Sigmoid colon (tissue), 6 donors: ENCODE measurements at regions not wholly inside any gene's neighbourhood (a gene's known extent, or its start where the extent isn't known, plus 50 kb on each side); places are given as distances from the start of the nearest gene placed in this dataset.
A peak's percentile ranks its signal among the peaks of the same experiment; 100 is the strongest.

Experiments
- DNase-seq: peaks from one replicate; pipeline ENCODE4 v3.0.0-alpha.2; 2019
- H3K27ac ChIP-seq, 4 donors: fragments of 200-600 bp; sonication (generic); one replicate each; pipeline ENCODE4 v1.5.1; 2016 to 2019; ENCODE audit warnings: mild to moderate bottlenecking in 1 of 4
- H3K27me3 ChIP-seq, 3 donors: fragments of 200-600 bp; sonication (generic); one replicate each; pipeline ENCODE4 v1.5.1; 2019; ENCODE audit warnings: mild to moderate bottlenecking in 1 of 3
- H3K36me3 ChIP-seq, 4 donors: fragments of 200-600 bp; sonication (generic); one replicate each; pipeline ENCODE4 v1.5.1; 2016 to 2019
- H3K4me1 ChIP-seq, 4 donors: fragments of 200-600 bp; sonication (generic); one replicate each; pipeline ENCODE4 v1.5.1; 2017 to 2019
- H3K4me3 ChIP-seq, 4 donors: fragments of 200-600 bp; sonication (generic); one replicate each; pipeline ENCODE4 v1.5.1; 2017 to 2019; ENCODE audit warnings: mild to moderate bottlenecking in 2 of 4, moderate library complexity in 1 of 4
- H3K9me3 ChIP-seq, 4 donors: fragments of 200-600 bp in 3 of 4; sonication (generic) in 3 of 4; one replicate each; pipeline versions ENCODE4 v1.5.1 to v1.6.1; 2013 to 2019
- CTCF ChIP-seq, 4 experiments: fragments of 450-650 bp in 3 of 4; fragments of 200-600 bp in 1 of 4; IDR thresholded peaks; one replicate each; pipeline ENCODE4 v1.5.1; 2016 to 2019; ENCODE audit warnings: antibody characterized with exemption in 4 of 4, mild to moderate bottlenecking in 3 of 4, moderate library complexity in 2 of 4
- EP300 ChIP-seq, 4 donors: sonication (generic); formaldehyde crosslinking; IDR thresholded peaks; one replicate each; pipeline ENCODE4 v1.6.1; 2017; ENCODE audit warnings: antibody characterized with exemption in 4 of 4
- POLR2A ChIP-seq, 2 donors: fragments of 450-650 bp; IDR thresholded peaks; one replicate each; pipeline ENCODE4 v1.6.1; 2016; ENCODE audit warnings: antibody characterized with exemption in 2 of 2, mild to moderate bottlenecking in 2 of 2, moderate library complexity in 2 of 2
- POLR2AphosphoS5 ChIP-seq, 4 donors: sonication (generic); formaldehyde crosslinking; IDR thresholded peaks; one replicate each; pipeline ENCODE4 v1.6.1; 2017; ENCODE audit warnings: antibody characterized with exemption in 4 of 4
- WGBS, 2 donors: extraction: QIAGEN DNeasy Blood & Tissue Kit; methylation state at CpG; one replicate each; pipeline ENCODE4 v1.1.7; 2013; 5-methylcytosine and 5-hydroxymethylcytosine counted together
- intact Hi-C: fragments of 100-400 bp; cut with DNase I; formaldehyde crosslinking; loops from one replicate; pipeline ENCODE4 v1.15.1; 2023
- donor health status: healthy with polysubstance abuse.
- donor health status: healthy.

- Histone ChIP-seq H3K36me3 (no peaks in the 10 kb centered on the region), H3K4me3 (no peak overlapping the region), H3K27ac (no peak overlapping the region), H3K4me1 (peaks cover 0 to 21% (median 13%) of the 10 kb centered on the region in 4 donors), H3K9me3 (no peaks in the 10 kb centered on the region), H3K27me3 (no peaks in the 10 kb centered on the region)
- TF ChIP-seq POLR2A (IDR thresholded peaks at IDR 0.05): no peak
- TF ChIP-seq EP300 (IDR thresholded peaks at IDR 0.05): no peak
- no peak for TF ChIP-seq CTCF (IDR thresholded peaks at IDR 0.05)
- no peak for DNase-seq
- WGBS, 2 donors: 57 to 59% methylated on average over 3 of the region's 3 CpGs
- intact Hi-C loops: no loop called here
Measured at GRCh38 chr2:226665306-226665831, 134.3 kb downstream of the IRS1 start.

GRCh38 chr2:226664661-226665060 lies 135.0 kb downstream of the IRS1 start:
- intact Hi-C loops: no loop called here
- Histone ChIP-seq H3K36me3 (no peaks in the 10 kb centered on the region), H3K9me3 (no peaks in the 10 kb centered on the region), H3K4me3 (no peak overlapping the region), H3K27ac (no peak overlapping the region), H3K4me1 (peaks cover 0 to 22% (median 14%) of the 10 kb centered on the region in 4 donors), H3K27me3 (no peaks in the 10 kb centered on the region)
- no peak for TF ChIP-seq POLR2A (IDR thresholded peaks at IDR 0.05)
- TF ChIP-seq POLR2AphosphoS5 (IDR thresholded peaks at IDR 0.05): no peak
- TF ChIP-seq CTCF (IDR thresholded peaks at IDR 0.05): no peak
- TF ChIP-seq EP300 (IDR thresholded peaks at IDR 0.05): no peak
- WGBS, 2 donors: 87 to 91% methylated on average over 2 of the region's 2 CpGs
- no peak for DNase-seq

GRCh38 chr2:226664140-226664539 lies 135.5 kb downstream of the IRS1 start:
- TF ChIP-seq POLR2AphosphoS5 (IDR thresholded peaks at IDR 0.05) (no peak), EP300 (IDR thresholded peaks at IDR 0.05) (no peak), CTCF (IDR thresholded peaks at IDR 0.05) (no peak), POLR2A (IDR thresholded peaks at IDR 0.05) (no peak)
- intact Hi-C loops: no loop called here
- H3K9me3 ChIP-seq: no peaks in the 10 kb centered on the region
- H3K27ac ChIP-seq: no peak overlapping the region
- no peak overlapping the region for H3K4me3 ChIP-seq
- WGBS, 2 donors: 43 to 89% methylated on average over 3 of the region's 3 CpGs
- H3K36me3 ChIP-seq: no peaks in the 10 kb centered on the region
- H3K27me3 ChIP-seq: no peaks in the 10 kb centered on the region
- no peak for DNase-seq
- H3K4me1 ChIP-seq: peaks cover 0 to 22% (median 14%) of the 10 kb centered on the region in 4 donors

- intact Hi-C loops: no loop called here
- Histone ChIP-seq H3K36me3 (no peaks in the 10 kb centered on the region), H3K4me3 (no peak overlapping the region)
Measured at GRCh38 chr2:226661789-226662545, 137.7 kb downstream of the IRS1 start.

GRCh38 chr2:226660526-226660925 lies 139.1 kb downstream of the IRS1 start:
- intact Hi-C loops: no loop called here
- Histone ChIP-seq H3K27me3 (no peaks in the 10 kb centered on the region), H3K4me3 (no peak overlapping the region), H3K4me1 (peaks cover 0 to 36% (median 18%) of the 10 kb centered on the region in 4 donors), H3K27ac (peak overlapping the region; percentile 46 to 74 (median 58)), H3K36me3 (no peaks in the 10 kb centered on the region), H3K9me3 (no peaks in the 10 kb centered on the region)
- peak; percentile 85 for DNase-seq
- TF ChIP-seq POLR2AphosphoS5 (IDR thresholded peaks at IDR 0.05) (peak; percentile 36 to 67 (median 58)), POLR2A (IDR thresholded peaks at IDR 0.05) (no peak), CTCF (IDR thresholded peaks at IDR 0.05) (no peak), EP300 (IDR thresholded peaks at IDR 0.05) (no peak)
- 62 to 76% methylated on average over 1 of the region's 1 CpG for WGBS, 2 donors

More at GRCh38 chr2:226661789-226662545, 137.7 kb downstream of the IRS1 start:
- Histone ChIP-seq H3K27ac (peak overlapping the region; percentile 46 to 74 (median 65)), H3K4me1 (peaks cover 0 to 29% (median 15%) of the 10 kb centered on the region in 4 donors), H3K9me3 (no peaks in the 10 kb centered on the region), H3K27me3 (no peaks in the 10 kb centered on the region)
- no peak for TF ChIP-seq POLR2A (IDR thresholded peaks at IDR 0.05)
- peak in 3 of 4 donors; percentile 32 to 92 (median 84) for TF ChIP-seq EP300 (IDR thresholded peaks at IDR 0.05)
- peak; percentile 47 to 89 (median 80) for TF ChIP-seq POLR2AphosphoS5 (IDR thresholded peaks at IDR 0.05)
- WGBS, 2 donors: 64 to 82% methylated on average over 11 of the region's 11 CpGs
- DNase-seq: peak; percentile 70
